D721Med (cell line): ENCODE measurements at regions not wholly inside any gene's neighbourhood (a gene's known extent, or its start where the extent isn't known, plus 50 kb on each side); places are given as distances from the start of the nearest gene placed in this dataset.

ENCODE experiments used
- DNase-seq: peaks from one replicate; pipeline ENCODE4 v3.0.0; 2011; ENCODE audit warnings: low spot score; ENCODE audit not compliant: insufficient read length
- FAIRE-seq: peaks from 2 replicates; lab custom pipeline; 2011; peaks lifted over from hg19 to GRCh38; lab: Jason Lieb, UNC
- CTCF ChIP-seq: IDR thresholded peaks from 2 replicates; pipeline ENCODE4 v1.5.1; 2012; ENCODE audit warnings: mild to moderate bottlenecking, control low read depth; ENCODE audit not compliant: insufficient read depth; ENCODE audit errors: missing control alignments

GRCh38 chr6:165823609-165824326 is 160.7 kb upstream of the PDE10A start:
- DNase-seq (no peak), FAIRE-seq (no peak)
- TF ChIP-seq CTCF: no peak

GRCh38 chr6:165822501-165822900 is 159.5 kb upstream of the PDE10A start:
- FAIRE-seq (no peak), DNase-seq (no peak)
- no peak for TF ChIP-seq CTCF

GRCh38 chr6:165821754-165822153 is 158.7 kb upstream of the PDE10A start:
- DNase-seq (no peak), FAIRE-seq (no peak)
- TF ChIP-seq CTCF: no peak

- FAIRE-seq (no peak), DNase-seq (no peak)
- TF ChIP-seq CTCF: no peak
These were observed 157.9 kb upstream of the PDE10A start for GRCh38 chr6:165820934-165821333.

GRCh38 chr6:165820407-165820806 is 157.4 kb upstream of the PDE10A start:
- no peak for TF ChIP-seq CTCF
- DNase-seq: no peak
- no peak for FAIRE-seq

GRCh38 chr6:165819394-165819793 is 156.4 kb upstream of the PDE10A start:
- FAIRE-seq (no peak), DNase-seq (no peak)
- no peak for TF ChIP-seq CTCF

- FAIRE-seq: no peak
- DNase-seq: no peak
- TF ChIP-seq CTCF: no peak
These were observed 155.2 kb upstream of the PDE10A start for GRCh38 chr6:165818200-165818599.
